HL-60 (cell line): ENCODE measurements at regions not wholly inside any gene's neighbourhood (a gene's known extent, or its start where the extent isn't known, plus 50 kb on each side); places are given as distances from the start of the nearest gene placed in this dataset.

Source experiments
- DNase-seq, 2 experiments: peaks; one replicate each; pipeline ENCODE4 v3.0.0-alpha.2; 2010 to 2020; ENCODE audit warnings: low read depth in 1 of 2, low spot score in 1 of 2
- H3K27ac ChIP-seq: fragments of 250-450 bp; sonication (Bioruptor Pico); replicated peaks from 2 replicates; pipeline ENCODE4 v1.5.1; 2020; ENCODE audit warnings: mild to moderate bottlenecking, moderate library complexity
- H3K27me3 ChIP-seq: fragments of 250-450 bp; sonication (Bioruptor Pico); 2 replicates; pipeline ENCODE4 v1.5.1; 2021; ENCODE audit warnings: mild to moderate bottlenecking, moderate library complexity; ENCODE audit not compliant: insufficient read depth, poor library complexity, severe bottlenecking
- H3K4me3 ChIP-seq: replicated peaks from 2 replicates; pipeline ENCODE4 v1.5.1; 2011; ENCODE audit warnings: mild to moderate bottlenecking, control low read depth, low read length; ENCODE audit not compliant: insufficient read depth
- CTCF ChIP-seq: IDR thresholded peaks from one replicate; pipeline ENCODE4 v1.5.1; 2011; ENCODE audit warnings: low read length, control low read depth, inconsistent platforms; ENCODE audit not compliant: insufficient read depth
- GABPA ChIP-seq: IDR thresholded peaks from 2 replicates; pipeline ENCODE4 v1.6.1; 2012; ENCODE audit warnings: low read depth
- POLR2AphosphoS5 ChIP-seq: IDR thresholded peaks from 2 replicates; pipeline ENCODE4 v1.6.1; 2012; ENCODE audit warnings: low read depth
- REST ChIP-seq: IDR thresholded peaks from 2 replicates; pipeline ENCODE4 v1.6.1; 2012; ENCODE audit warnings: low read depth; ENCODE audit not compliant: insufficient replicate concordance
- SPI1 ChIP-seq: IDR thresholded peaks from 2 replicates; pipeline ENCODE4 v1.6.1; 2012; ENCODE audit warnings: low read depth, mild to moderate bottlenecking, borderline replicate concordance

- TF ChIP-seq GABPA (no peak), REST (no peak), POLR2AphosphoS5 (no peak), CTCF (no peak), SPI1 (no peak)
- H3K27ac ChIP-seq, result no peak overlapping the region
- no peak for DNase-seq
- no peaks in the 10 kb centered on the region for H3K27me3 ChIP-seq
- no peak overlapping the region for H3K4me3 ChIP-seq
Measured at GRCh38 chr6:11486959-11487358, 50.6 kb upstream of the TMEM170B start.

GRCh38 chr6:11486486-11486885, 51.1 kb upstream of the TMEM170B start:
- no peaks in the 10 kb centered on the region for H3K27me3 ChIP-seq
- TF ChIP-seq CTCF, result no peak
- no peak for TF ChIP-seq REST
- no peak for TF ChIP-seq POLR2AphosphoS5
- TF ChIP-seq GABPA, result no peak
- no peak for TF ChIP-seq SPI1
- H3K4me3 ChIP-seq, result no peak overlapping the region
- no peak overlapping the region for H3K27ac ChIP-seq
- DNase-seq, result no peak

- Histone ChIP-seq H3K27me3 (no peaks in the 10 kb centered on the region), H3K4me3 (no peak overlapping the region), H3K27ac (no peak overlapping the region)
- DNase-seq, result no peak
- TF ChIP-seq REST (no peak), SPI1 (no peak), CTCF (no peak), POLR2AphosphoS5 (no peak), GABPA (no peak)
Measured at GRCh38 chr6:11486051-11486450, 51.5 kb upstream of the TMEM170B start.
